ENCODE measurements at regions not wholly inside any gene's neighbourhood (a gene's known extent, or its start where the extent isn't known, plus 50 kb on each side); places are given as distances from the start of the nearest gene placed in this dataset.

DNA sequence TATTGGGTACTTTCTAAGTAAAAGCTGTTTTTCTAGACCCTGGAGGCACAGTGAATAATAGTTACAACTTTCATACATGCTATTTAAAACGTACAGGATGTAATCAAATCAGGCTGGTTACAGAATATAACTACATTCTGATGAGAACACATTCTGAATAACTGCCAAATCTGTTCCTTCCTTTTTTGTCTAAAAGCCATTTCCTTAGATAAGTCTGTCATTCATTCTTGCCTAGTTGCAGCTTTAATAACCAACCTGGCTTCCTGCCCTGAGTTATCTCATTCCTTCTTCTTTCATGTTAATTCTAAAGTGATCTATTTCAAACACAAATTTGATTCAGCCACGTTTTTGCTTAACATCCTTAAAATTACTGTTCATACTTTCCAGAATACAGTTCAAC is 189.7 kb upstream of the ITM2A start:
- H3K9me3 ChIP-seq: peaks cover 0 to 4% (median 0%) of the 10 kb centered on the region in 11 donors
- DNase-seq: no peak
- peaks cover 0 to 7% (median 0%) of the 10 kb centered on the region in 7 donors for H3K27me3 ChIP-seq
- no peak overlapping the region for H3K27ac ChIP-seq
- intact Hi-C loops (cut with DNase I): no loop called here
- no peaks in the 10 kb centered on the region for H3K4me1 ChIP-seq
- TF ChIP-seq, protein P1, sequence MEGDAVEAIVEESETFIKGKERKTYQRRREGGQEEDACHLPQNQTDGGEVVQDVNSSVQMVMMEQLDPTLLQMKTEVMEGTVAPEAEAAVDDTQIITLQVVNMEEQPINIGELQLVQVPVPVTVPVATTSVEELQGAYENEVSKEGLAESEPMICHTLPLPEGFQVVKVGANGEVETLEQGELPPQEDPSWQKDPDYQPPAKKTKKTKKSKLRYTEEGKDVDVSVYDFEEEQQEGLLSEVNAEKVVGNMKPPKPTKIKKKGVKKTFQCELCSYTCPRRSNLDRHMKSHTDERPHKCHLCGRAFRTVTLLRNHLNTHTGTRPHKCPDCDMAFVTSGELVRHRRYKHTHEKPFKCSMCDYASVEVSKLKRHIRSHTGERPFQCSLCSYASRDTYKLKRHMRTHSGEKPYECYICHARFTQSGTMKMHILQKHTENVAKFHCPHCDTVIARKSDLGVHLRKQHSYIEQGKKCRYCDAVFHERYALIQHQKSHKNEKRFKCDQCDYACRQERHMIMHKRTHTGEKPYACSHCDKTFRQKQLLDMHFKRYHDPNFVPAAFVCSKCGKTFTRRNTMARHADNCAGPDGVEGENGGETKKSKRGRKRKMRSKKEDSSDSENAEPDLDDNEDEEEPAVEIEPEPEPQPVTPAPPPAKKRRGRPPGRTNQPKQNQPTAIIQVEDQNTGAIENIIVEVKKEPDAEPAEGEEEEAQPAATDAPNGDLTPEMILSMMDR (IDR thresholded peaks at IDR 0.05): no peak
- 9 to 14% methylated on average over 2 of the region's 2 CpGs for WGBS, 2 donors
- no peaks in the 10 kb centered on the region for H3K36me3 ChIP-seq
- no peak overlapping the region for H3K4me3 ChIP-seq
- no peak for ATAC-seq

DNA sequence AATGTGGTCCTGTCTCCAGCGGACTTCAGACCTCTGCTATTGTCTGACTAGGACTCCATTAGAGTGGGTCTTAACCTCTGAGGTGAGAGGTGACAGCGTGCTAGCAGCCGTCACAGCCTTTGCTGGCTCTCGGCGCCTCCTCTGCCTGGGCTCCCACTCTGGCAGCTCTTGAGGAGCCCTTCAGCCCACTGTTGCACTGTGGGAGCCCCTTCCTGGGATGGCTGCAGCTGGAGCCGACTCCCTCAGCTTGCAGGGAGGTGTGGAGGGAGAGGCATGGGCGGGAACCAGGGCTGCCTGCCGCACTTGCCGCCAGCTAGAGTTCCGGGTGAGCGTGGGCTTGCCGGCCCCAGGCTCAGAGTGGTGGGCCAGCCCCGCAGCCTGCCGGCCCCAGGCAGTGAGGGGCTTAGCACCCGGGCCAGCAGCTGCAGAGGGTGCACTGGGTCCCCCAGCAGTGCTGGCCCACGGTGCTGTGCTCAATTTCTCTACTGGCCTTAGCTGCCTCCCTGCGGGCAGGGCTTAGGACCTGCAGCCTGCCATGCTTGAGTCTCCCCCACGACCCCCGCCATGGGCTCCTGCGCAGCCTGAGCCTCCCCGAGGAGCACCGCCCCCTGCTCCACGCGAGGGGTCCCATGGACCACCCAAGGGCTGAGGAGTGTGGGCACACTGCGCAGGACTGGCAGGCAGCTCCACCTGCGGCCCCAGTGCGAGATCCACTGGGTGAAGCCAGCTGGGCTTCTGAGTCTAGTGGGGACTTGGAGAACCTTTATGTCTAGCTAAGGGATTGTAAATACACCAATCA is 163.4 kb upstream of the ITM2A start:
- 82 to 85% methylated on average over 20 to 27 of the region's 27 CpGs for WGBS, 2 donors
- H3K9me3 ChIP-seq: peaks cover 0 to 11% (median 0%) of the 10 kb centered on the region in 11 donors
- H3K27ac ChIP-seq: no peak overlapping the region
- H3K27me3 ChIP-seq: no peaks in the 10 kb centered on the region
- DNase-seq: no peak
- no peak overlapping the region for H3K4me3 ChIP-seq
- no peak for ATAC-seq
- TF ChIP-seq, protein P1 (IDR thresholded peaks at IDR 0.05): no peak
- no peaks in the 10 kb centered on the region for H3K36me3 ChIP-seq
- H3K4me1 ChIP-seq: no peaks in the 10 kb centered on the region
- intact Hi-C loops (cut with DNase I): no loop called here

DNA sequence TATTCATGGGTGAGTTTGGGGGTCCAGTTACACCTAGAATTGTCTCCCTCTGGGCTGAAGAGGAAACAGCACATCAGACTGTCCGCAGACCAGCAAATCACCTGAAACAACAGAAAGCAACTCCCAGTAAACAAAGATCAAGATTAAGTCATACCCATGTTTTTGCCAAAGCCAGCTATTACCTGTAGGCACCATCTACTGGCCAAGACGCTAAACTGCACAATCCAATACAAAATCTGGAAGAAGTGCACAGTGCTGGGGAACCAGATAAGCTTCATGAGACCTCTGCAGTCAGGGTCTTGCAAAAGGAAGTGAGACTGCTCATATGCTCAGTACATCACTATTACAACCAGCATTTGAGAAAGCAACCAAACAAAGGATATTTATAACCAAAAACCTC is 157.5 kb upstream of the ITM2A start:
- WGBS, 2 donors: 28 to 50% methylated on average over 2 of the region's 2 CpGs

DNA sequence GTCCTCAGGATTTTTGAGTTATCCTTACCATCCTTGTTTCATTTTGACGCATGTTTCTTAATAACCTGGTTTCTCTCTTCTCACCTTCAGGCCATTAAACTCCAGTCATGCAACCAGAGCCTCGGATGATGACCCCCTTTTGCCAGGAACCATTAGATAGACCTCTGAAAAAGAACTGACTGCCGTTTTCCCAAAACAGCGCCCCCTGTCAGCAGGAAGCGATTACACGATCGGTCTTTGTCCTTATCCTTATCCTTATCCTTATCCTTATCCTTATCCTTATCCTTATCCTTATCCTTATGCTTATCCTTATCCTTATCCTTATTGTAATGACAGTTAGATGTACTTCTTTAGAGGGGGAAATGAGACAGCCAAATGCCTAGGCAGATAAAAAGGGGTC is 148.4 kb upstream of the ITM2A start:
- intact Hi-C loops (cut with DNase I): no loop called here
- Histone ChIP-seq H3K4me1 (no peaks in the 10 kb centered on the region), H3K27me3 (no peaks in the 10 kb centered on the region), H3K9me3 (no peaks in the 10 kb centered on the region), H3K36me3 (no peaks in the 10 kb centered on the region), H3K27ac (no peak overlapping the region), H3K4me3 (no peak overlapping the region)
- 64 to 67% methylated on average over 7 of the region's 7 CpGs for WGBS, 2 donors
- ATAC-seq (no peak), DNase-seq (no peak)
- TF ChIP-seq, protein P1 (IDR thresholded peaks at IDR 0.05): no peak

More for the DNA sequence above, 157.5 kb upstream of the ITM2A start:
- TF ChIP-seq, protein P1 (IDR thresholded peaks at IDR 0.05): no peak
- intact Hi-C loops (cut with DNase I): no loop called here
- Histone ChIP-seq H3K4me3 (no peak overlapping the region), H3K36me3 (no peaks in the 10 kb centered on the region), H3K27me3 (no peaks in the 10 kb centered on the region), H3K4me1 (no peaks in the 10 kb centered on the region), H3K27ac (no peak overlapping the region), H3K9me3 (peaks cover 0 to 32% (median 9%) of the 10 kb centered on the region in 11 donors)
- ATAC-seq (no peak), DNase-seq (no peak)
